SK-N-SH (cell line): ENCODE measurements at regions not wholly inside any gene's neighbourhood (a gene's known extent, or its start where the extent isn't known, plus 50 kb on each side); places are given as distances from the start of the nearest gene placed in this dataset.
"Not testable (repeated sequence)": the region's sequence is repeated elsewhere in the genome, so short reads cannot be mapped to it uniquely, and the experiment has no call there.

ENCODE experiments used
- CTCF ChIA-PET: fragments of 300-600, 350-600 bp; formaldehyde crosslinking; extraction: SDS; loops from one replicate; lab custom pipeline; 2021; lab: Yijun Ruan, JAX
- POLR2A ChIA-PET: fragments of 350-600 bp; sonication (Branson Sonifier 250); formaldehyde crosslinking; extraction: SDS; loops from one replicate; lab custom pipeline; 2020; ENCODE audit warnings: antibody characterized with exemption, inconsistent platforms; lab: Yijun Ruan, JAX
- DNase-seq: peaks from one replicate; pipeline ENCODE4 v3.0.0; 2012
- H2AFZ ChIP-seq: fragments of 200-600 bp; sonication (generic); 2 replicates; pipeline ENCODE4 v1.8.1; 2016; ENCODE audit warnings: antibody characterized with exemption, mild to moderate bottlenecking, low read depth
- H3F3A ChIP-seq: fragments of 200-600 bp; sonication (generic); replicated peaks from 2 replicates; pipeline ENCODE3; 2016; ENCODE audit warnings: antibody characterized with exemption, mild to moderate bottlenecking; ENCODE audit not compliant: insufficient read depth
- H3K27ac ChIP-seq, 2 experiments: fragments of 200-500 bp in 1 of 2; fragments of 200-600 bp in 1 of 2; sonication (Bioruptor generic) in 1 of 2; sonication (generic), shearing (Covaris generic) in 1 of 2; 2 replicates each; pipeline versions ENCODE4 v1.5.1 to v1.6.1; 2014 to 2016; ENCODE audit warnings: low read depth in 2 of 2, inconsistent platforms in 1 of 2, low read length in 1 of 2, mild to moderate bottlenecking in 1 of 2, mixed read lengths in 1 of 2
- H3K27me3 ChIP-seq: fragments of 200-600 bp; sonication (generic), shearing (Covaris generic); 2 replicates; pipeline ENCODE4 v1.6.1; 2016; ENCODE audit warnings: mixed run types; ENCODE audit not compliant: insufficient read depth
- H3K36me3 ChIP-seq, 2 experiments: fragments of 200-500 bp in 1 of 2; fragments of 200-600 bp in 1 of 2; sonication (Bioruptor generic) in 1 of 2; sonication (generic) in 1 of 2; replicated peaks in 1 of 2; 2 replicates each; pipeline versions ENCODE3 to v1.5.1; 2014 to 2016; ENCODE audit warnings: low read length in 1 of 2, mild to moderate bottlenecking in 1 of 2; ENCODE audit not compliant: insufficient read depth in 2 of 2, control insufficient read depth in 1 of 2
- H3K4me1 ChIP-seq, 2 experiments: fragments of 200-500 bp in 1 of 2; fragments of 200-600 bp in 1 of 2; sonication (Bioruptor generic) in 1 of 2; sonication (generic), shearing (Covaris generic) in 1 of 2; 2 replicates each; pipeline versions ENCODE4 v1.5.1 to v1.6.1; 2014 to 2016; ENCODE audit warnings: low read depth in 1 of 2, low read length in 1 of 2, mixed run types in 1 of 2; ENCODE audit not compliant: insufficient read depth in 2 of 2, control insufficient read depth in 1 of 2
- H3K4me2 ChIP-seq: fragments of 200-600 bp; sonication (generic), shearing (Covaris generic); 2 replicates; pipeline ENCODE4 v1.6.1; 2017; ENCODE audit warnings: mixed run types
- H3K4me3 ChIP-seq, 2 experiments: fragments of 200-500 bp in 1 of 2; fragments of 200-600 bp in 1 of 2; sonication (Bioruptor generic) in 1 of 2; sonication (generic), shearing (Covaris generic) in 1 of 2; 2 replicates each; pipeline versions ENCODE4 v1.5.1 to v1.8.1; 2014 to 2016; ENCODE audit warnings: low read depth in 2 of 2, inconsistent platforms in 1 of 2, low read length in 1 of 2, mild to moderate bottlenecking in 1 of 2, mixed read lengths in 1 of 2, moderate library complexity in 1 of 2
- H3K79me2 ChIP-seq: fragments of 200-600 bp; sonication (generic); 2 replicates; pipeline ENCODE4 v1.8.1; 2017; ENCODE audit warnings: mild to moderate bottlenecking; ENCODE audit not compliant: insufficient read depth
- H3K9ac ChIP-seq: fragments of 200-600 bp; sonication (generic); 2 replicates; pipeline ENCODE4 v1.6.1; 2017; ENCODE audit warnings: mixed run types
- H3K9me2 ChIP-seq: fragments of 200-600 bp; sonication (generic); 2 replicates; pipeline ENCODE4 v1.6.1; 2017; ENCODE audit warnings: mixed run types
- H3K9me3 ChIP-seq: fragments of 200-600 bp; sonication (generic); 2 replicates; pipeline ENCODE4 v1.6.1; 2017; ENCODE audit warnings: mixed run types, mild to moderate bottlenecking, moderate library complexity
- H4K20me1 ChIP-seq: fragments of 200-600 bp; sonication (generic); 2 replicates; pipeline ENCODE4 v1.6.1; 2017; ENCODE audit warnings: mild to moderate bottlenecking, mixed run types; ENCODE audit not compliant: insufficient read depth
- CTCF ChIP-seq: fragments of 200-600 bp; sonication (generic); IDR thresholded peaks from 2 replicates; pipeline ENCODE4 v1.6.1; 2017; ENCODE audit warnings: antibody characterized with exemption, mild to moderate bottlenecking, moderate library complexity
- ELF1 ChIP-seq: IDR thresholded peaks from 2 replicates; pipeline ENCODE4 v1.4.0; 2012
- GATA2 ChIP-seq: sonication (generic); formaldehyde crosslinking; IDR thresholded peaks from 2 replicates; pipeline ENCODE4 v1.5.0; 2020; ENCODE audit warnings: mild to moderate bottlenecking, missing genetic modification reagents
- MEF2A ChIP-seq: IDR thresholded peaks from 2 replicates; pipeline ENCODE4 v1.4.0; 2012; ENCODE audit warnings: low read depth, borderline replicate concordance
- NRF1 ChIP-seq: IDR thresholded peaks from 2 replicates; pipeline ENCODE4 v1.6.1; 2012; ENCODE audit warnings: low read depth, mild to moderate bottlenecking, low read length
- TEAD4 ChIP-seq: IDR thresholded peaks from 2 replicates; pipeline ENCODE4 v1.4.0; 2012; ENCODE audit warnings: mild to moderate bottlenecking, borderline replicate concordance; ENCODE audit not compliant: insufficient read depth
- YY1 ChIP-seq: IDR thresholded peaks from 2 replicates; pipeline ENCODE4 v1.4.0; 2012; ENCODE audit warnings: low read depth, mild to moderate bottlenecking
- WGBS: methylation state at CpG from one replicate; pipeline ENCODE4 v1.1.6; 2017; ENCODE audit warnings: low lambda C conversion rate; 5-methylcytosine and 5-hydroxymethylcytosine counted together
- TF ChIP-seq, protein P1 (sequence below): IDR thresholded peaks from 2 replicates; pipeline ENCODE4 v1.4.0; 2012; ENCODE audit warnings: low read depth, borderline replicate concordance

- TF ChIP-seq YY1 (no peak), GATA2 (no peak), ELF1 (no peak), MEF2A (no peak)
Observed at GRCh38 chr10:26372513-26373354, 65.4 kb upstream of the APBB1IP start (continued).

- no peak overlapping the region for H3K4me2 ChIP-seq
- TF ChIP-seq TEAD4 (no peak), CTCF (no peak), NRF1 (no peak), MEF2A (no peak)
- TF ChIP-seq, protein P1, sequence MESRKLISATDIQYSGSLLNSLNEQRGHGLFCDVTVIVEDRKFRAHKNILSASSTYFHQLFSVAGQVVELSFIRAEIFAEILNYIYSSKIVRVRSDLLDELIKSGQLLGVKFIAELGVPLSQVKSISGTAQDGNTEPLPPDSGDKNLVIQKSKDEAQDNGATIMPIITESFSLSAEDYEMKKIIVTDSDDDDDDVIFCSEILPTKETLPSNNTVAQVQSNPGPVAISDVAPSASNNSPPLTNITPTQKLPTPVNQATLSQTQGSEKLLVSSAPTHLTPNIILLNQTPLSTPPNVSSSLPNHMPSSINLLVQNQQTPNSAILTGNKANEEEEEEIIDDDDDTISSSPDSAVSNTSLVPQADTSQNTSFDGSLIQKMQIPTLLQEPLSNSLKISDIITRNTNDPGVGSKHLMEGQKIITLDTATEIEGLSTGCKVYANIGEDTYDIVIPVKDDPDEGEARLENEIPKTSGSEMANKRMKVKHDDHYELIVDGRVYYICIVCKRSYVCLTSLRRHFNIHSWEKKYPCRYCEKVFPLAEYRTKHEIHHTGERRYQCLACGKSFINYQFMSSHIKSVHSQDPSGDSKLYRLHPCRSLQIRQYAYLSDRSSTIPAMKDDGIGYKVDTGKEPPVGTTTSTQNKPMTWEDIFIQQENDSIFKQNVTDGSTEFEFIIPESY: no peak
- no peak for DNase-seq
- no peak overlapping the region for H2AFZ ChIP-seq
- H3K27me3 ChIP-seq: no peaks in the 10 kb centered on the region
- H3K79me2 ChIP-seq: no peaks in the 10 kb centered on the region
- ChIA-PET POLR2A (no interaction called here), CTCF (no interaction called here)
- no peaks in the 10 kb centered on the region for H3K36me3 ChIP-seq
- H3F3A ChIP-seq: no peaks in the 10 kb centered on the region
- no peak overlapping the region for H3K4me3 ChIP-seq
- H3K9ac ChIP-seq: no peak overlapping the region
- H3K9me2 ChIP-seq: no peaks in the 10 kb centered on the region
- 31% methylated on average over 4 of the region's 4 CpGs for WGBS
- no peaks in the 10 kb centered on the region for H3K4me1 ChIP-seq
- no peaks in the 10 kb centered on the region for H3K9me3 ChIP-seq
- no peak overlapping the region for H3K27ac ChIP-seq
- H4K20me1 ChIP-seq: no peaks in the 10 kb centered on the region
Observed at GRCh38 chr10:26374426-26374825, 63.7 kb upstream of the APBB1IP start.

DNA sequence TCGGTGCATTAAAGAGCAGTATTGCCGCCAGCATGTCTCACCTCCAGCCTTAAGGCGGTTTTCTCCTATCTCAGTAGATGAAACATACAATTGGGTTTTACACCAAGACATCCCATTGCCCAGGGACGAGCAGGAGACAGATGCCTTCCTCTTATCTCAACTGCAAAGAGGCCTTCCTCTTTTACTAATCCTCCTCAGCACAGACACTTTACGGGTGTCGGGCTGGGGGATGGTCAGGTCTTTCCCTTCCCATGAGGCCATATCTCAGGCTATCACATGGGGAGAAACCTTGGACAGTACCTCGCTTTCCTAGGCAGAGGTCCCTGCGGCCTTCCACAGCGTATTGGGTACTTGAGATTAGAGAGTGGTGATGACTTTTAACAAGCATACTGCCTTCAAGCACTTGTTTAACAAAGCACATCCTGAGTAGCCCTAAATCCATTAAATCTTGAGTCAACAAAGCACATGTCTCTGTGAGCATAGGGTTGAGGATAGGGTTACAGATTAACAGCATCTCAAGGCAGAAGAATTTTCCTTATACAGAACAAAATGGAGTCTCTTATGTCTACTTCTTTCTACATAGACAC is 60.8 kb upstream of the APBB1IP start:
- H4K20me1 ChIP-seq, H3F3A ChIP-seq, H2AFZ ChIP-seq, H3K4me1 ChIP-seq, H3K4me3 ChIP-seq, H3K36me3 ChIP-seq, H3K9me3 ChIP-seq, H3K4me2 ChIP-seq, H3K27me3 ChIP-seq, H3K27ac ChIP-seq, DNase-seq, H3K9me2 ChIP-seq, POLR2A ChIA-PET, H3K79me2 ChIP-seq, CTCF ChIA-PET, H3K9ac ChIP-seq: not testable (repeated sequence)
- WGBS: 11% methylated on average over 9 of the region's 9 CpGs
